SH-SY5Y (cell line): ENCODE measurements at regions not wholly inside any gene's neighbourhood (a gene's known extent, or its start where the extent isn't known, plus 50 kb on each side); places are given as distances from the start of the nearest gene placed in this dataset.

Experiments used
- GATA2 ChIP-seq: IDR thresholded peaks from 2 replicates; pipeline ENCODE4 v1.6.1; 2011; ENCODE audit warnings: mild to moderate bottlenecking, low read depth, low read length
- GATA3 ChIP-seq: IDR thresholded peaks from 2 replicates; pipeline ENCODE4 v1.6.1; 2011; ENCODE audit warnings: low read depth, mild to moderate bottlenecking, low read length, moderate library complexity

GRCh38 chr13:31904941-31905824 lies 126.4 kb upstream of the FRY start:
- TF ChIP-seq GATA3 (no peak), GATA2 (no peak)
